HG02798 (cell line): ENCODE measurements at regions not wholly inside any gene's neighbourhood (a gene's known extent, or its start where the extent isn't known, plus 50 kb on each side); places are given as distances from the start of the nearest gene placed in this dataset.

Experiments used
- ATAC-seq: cut with Tn5 transposase; IDR thresholded peaks from one replicate; pipeline ENCODE4 v1.9.1; 2021; ENCODE audit warnings: mild to moderate bottlenecking; ENCODE audit not compliant: unreplicated experiment, poor library complexity

- no peak for ATAC-seq
These were observed 258.7 kb downstream of the PTEN start for GRCh38 chr10:88122145-88122544.

GRCh38 chr10:88122576-88122975 lies 259.2 kb downstream of the PTEN start:
- no peak for ATAC-seq

GRCh38 chr10:88125766-88126165 lies 262.3 kb downstream of the PTEN start:
- ATAC-seq, result no peak

- ATAC-seq, result no peak
These were observed 263.3 kb downstream of the PTEN start for GRCh38 chr10:88126699-88127098.

GRCh38 chr10:88127269-88127668 lies 263.8 kb downstream of the PTEN start:
- ATAC-seq, result no peak

- no peak for ATAC-seq
These were observed 264.3 kb downstream of the PTEN start for GRCh38 chr10:88127766-88128165.

GRCh38 chr10:88129013-88129412 lies 265.6 kb downstream of the PTEN start:
- ATAC-seq, result no peak

- no peak for ATAC-seq
These were observed 267.5 kb downstream of the PTEN start for GRCh38 chr10:88130912-88131311.

- ATAC-seq, result no peak
These were observed 268.2 kb downstream of the PTEN start for GRCh38 chr10:88131511-88132139.

- no peak for ATAC-seq
These were observed 273.3 kb downstream of the PTEN start for GRCh38 chr10:88136712-88137111.

- peak; percentile 96 for ATAC-seq
These were observed 275.0 kb downstream of the PTEN start for GRCh38 chr10:88138319-88138848.

- ATAC-seq, result no peak
These were observed 283.8 kb downstream of the PTEN start for GRCh38 chr10:88147000-88147798.

GRCh38 chr10:88149906-88150305 lies 286.5 kb downstream of the PTEN start:
- no peak for ATAC-seq

GRCh38 chr10:88150339-88150738 lies 286.9 kb downstream of the PTEN start:
- ATAC-seq, result no peak

GRCh38 chr10:88152728-88153133 lies 289.3 kb downstream of the PTEN start:
- peak; percentile 69 for ATAC-seq

GRCh38 chr10:88154596-88155250 lies 291.3 kb downstream of the PTEN start:
- ATAC-seq, result no peak

- ATAC-seq, result no peak
These were observed 292.9 kb downstream of the PTEN start for GRCh38 chr10:88156341-88156740.

GRCh38 chr10:88157981-88158465 lies 294.6 kb downstream of the PTEN start:
- no peak for ATAC-seq

- ATAC-seq, result no peak
These were observed 295.2 kb downstream of the PTEN start for GRCh38 chr10:88158526-88159122.

GRCh38 chr10:88159127-88159829 lies 295.9 kb downstream of the PTEN start:
- no peak for ATAC-seq
